Inferior parietal cortex (tissue), 1 donor: ENCODE measurements at regions not wholly inside any gene's neighbourhood (a gene's known extent, or its start where the extent isn't known, plus 50 kb on each side); places are given as distances from the start of the nearest gene placed in this dataset.

Experiments used
- DNase-seq: peaks from one replicate; pipeline ENCODE4 v3.0.0-alpha.2; 2016; ENCODE audit errors: extremely low spot score

GRCh38 chr17:33475594-33475993, 182.5 kb upstream of the ASIC2 start:
- no peak for DNase-seq

GRCh38 chr17:33481652-33482051, 188.6 kb upstream of the ASIC2 start:
- no peak for DNase-seq

DNA sequence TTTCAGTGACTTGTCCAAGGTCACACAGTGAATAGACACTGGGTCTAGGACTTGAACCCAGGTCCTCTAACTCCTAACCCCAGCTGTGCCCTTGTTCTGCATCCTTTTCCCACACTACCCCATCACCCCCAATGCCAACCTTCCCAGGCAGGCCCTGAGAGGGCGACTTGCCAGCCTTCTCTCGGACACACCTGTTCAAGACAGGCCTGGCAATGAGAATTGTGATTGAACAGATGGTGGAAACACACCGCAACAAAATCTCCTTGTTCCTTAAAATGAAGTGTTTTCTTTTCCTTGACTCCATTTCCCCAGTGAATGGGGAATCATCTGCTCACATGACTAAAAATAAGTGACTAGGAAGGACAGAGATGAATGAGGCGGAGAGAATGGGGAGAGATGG, 189.5 kb upstream of the ASIC2 start:
- no peak for DNase-seq

- no peak for DNase-seq
Measured at GRCh38 chr17:33484559-33484958, 191.5 kb upstream of the ASIC2 start.

- DNase-seq, result no peak
Measured at GRCh38 chr17:33486135-33486885, 193.2 kb upstream of the ASIC2 start.

GRCh38 chr17:33487187-33487879, 194.2 kb upstream of the ASIC2 start:
- DNase-seq, result no peak

- no peak for DNase-seq
Measured at GRCh38 chr17:33491871-33492481, 198.9 kb upstream of the ASIC2 start.

DNA sequence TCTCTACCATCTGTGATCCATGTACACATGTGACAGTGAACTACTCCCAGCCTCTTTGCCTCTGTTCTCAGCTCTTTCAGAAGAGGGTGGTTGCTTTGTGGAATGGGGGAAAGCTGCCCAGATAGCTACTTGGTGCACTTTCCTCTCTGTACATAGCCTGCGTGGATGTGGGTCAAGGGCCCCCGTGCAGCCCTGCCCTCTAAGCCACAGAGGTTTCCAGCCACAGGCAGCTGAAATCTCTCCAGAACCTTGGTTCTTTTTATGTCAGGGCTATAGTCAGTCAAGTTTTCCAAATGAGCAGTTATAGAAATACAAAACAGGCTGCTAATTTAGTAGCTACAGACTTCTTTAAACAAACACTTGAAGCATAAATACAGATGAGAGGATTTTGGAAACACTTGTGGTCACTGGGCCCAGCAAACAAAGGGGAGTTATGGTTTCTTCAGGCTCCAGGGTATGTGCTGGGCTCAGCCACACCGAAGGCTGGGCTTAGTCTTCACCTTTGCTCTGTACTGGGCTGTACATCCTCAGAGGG, 199.7 kb upstream of the ASIC2 start:
- DNase-seq, result no peak

- no peak for DNase-seq
Measured at GRCh38 chr17:33493566-33493965, 200.5 kb upstream of the ASIC2 start.

DNA sequence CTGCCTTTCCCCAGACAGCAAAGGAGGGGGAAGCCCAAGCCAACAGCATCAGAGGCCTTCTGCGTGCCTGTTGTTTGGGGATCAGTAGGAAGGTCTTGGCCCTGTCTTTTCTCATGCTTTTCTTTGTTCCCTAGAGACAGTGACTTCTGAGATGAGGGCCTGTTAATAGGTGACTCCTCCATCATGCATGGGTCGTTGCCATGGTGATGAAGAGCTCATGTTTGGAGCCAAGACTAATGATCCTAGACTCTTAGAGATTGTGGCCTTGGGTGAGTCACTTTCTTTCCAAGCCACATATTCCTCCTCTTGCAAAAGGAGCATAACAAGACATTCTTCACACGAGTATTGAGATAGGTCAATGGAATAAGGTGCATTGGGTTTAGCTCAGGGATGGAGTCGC, 201.1 kb upstream of the ASIC2 start:
- DNase-seq, result no peak

- DNase-seq, result no peak
Measured at GRCh38 chr17:33497623-33498022, 204.5 kb upstream of the ASIC2 start.

- DNase-seq, result no peak
Measured at GRCh38 chr17:33498069-33498468, 205.0 kb upstream of the ASIC2 start.

DNA sequence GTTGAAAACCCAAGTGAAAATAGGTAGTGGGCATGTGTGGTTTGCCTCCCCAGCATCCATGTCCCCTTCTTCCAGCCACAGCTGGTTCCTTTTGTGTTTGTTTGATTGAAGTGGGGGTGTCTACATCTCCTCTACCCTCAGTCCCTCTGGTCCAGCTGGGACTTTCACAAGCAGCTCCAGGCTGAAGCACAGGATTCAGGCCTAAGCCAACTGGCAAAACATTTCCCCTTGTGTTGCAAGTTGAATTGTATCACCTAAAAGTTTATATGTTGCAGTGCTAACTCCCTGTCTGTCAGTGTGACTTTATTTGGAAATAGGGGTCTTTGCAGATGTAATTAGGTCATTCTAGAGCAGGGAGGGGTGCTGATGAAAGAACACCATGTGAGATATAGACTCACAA, 205.9 kb upstream of the ASIC2 start:
- DNase-seq, result no peak

GRCh38 chr17:33500151-33500550, 207.1 kb upstream of the ASIC2 start:
- DNase-seq, result no peak

DNA sequence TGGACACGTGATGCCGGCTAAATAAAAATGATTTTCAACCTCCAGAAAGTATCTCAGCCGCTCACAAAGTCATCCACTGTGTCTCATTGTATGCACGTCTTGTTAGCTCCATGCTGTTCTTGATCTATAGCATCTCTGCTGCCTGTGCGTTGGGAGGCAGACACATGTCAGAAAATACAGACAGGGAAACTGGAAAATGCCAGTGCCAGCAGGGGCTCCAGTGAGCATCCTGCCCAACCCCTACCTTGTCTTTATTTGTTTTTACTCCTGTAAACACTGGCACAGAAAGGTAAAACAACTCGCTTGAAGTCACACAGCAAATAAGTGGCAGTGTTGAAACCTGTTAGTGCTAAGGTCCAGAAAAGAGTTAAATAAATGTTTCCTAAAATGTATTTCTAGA, 208.1 kb upstream of the ASIC2 start:
- DNase-seq, result no peak

GRCh38 chr17:33504571-33504970, 211.5 kb upstream of the ASIC2 start:
- no peak for DNase-seq

- no peak for DNase-seq
Measured at GRCh38 chr17:33506889-33507650, 214.0 kb upstream of the ASIC2 start.

DNA sequence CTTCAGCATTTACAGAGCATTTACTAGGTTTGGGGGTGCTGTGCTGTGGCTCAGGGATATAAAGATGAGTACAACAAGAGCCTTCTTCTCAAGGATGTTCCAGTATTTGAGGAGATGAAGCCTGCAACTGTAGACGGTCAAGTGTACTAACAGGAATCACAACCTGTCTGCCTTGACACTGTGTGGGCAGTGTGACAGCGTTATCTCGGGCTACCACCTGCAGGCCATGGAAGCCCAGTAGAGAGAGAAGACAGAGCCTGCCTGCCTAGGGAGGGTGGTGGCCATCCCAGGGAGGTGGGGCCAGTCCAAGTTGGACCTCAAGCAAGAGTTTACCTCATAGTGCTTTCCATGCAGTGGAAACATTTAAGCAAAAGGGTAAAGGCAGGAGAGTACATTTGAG, 215.1 kb upstream of the ASIC2 start:
- no peak for DNase-seq

GRCh38 chr17:33509331-33509730, 216.2 kb upstream of the ASIC2 start:
- no peak for DNase-seq

DNA sequence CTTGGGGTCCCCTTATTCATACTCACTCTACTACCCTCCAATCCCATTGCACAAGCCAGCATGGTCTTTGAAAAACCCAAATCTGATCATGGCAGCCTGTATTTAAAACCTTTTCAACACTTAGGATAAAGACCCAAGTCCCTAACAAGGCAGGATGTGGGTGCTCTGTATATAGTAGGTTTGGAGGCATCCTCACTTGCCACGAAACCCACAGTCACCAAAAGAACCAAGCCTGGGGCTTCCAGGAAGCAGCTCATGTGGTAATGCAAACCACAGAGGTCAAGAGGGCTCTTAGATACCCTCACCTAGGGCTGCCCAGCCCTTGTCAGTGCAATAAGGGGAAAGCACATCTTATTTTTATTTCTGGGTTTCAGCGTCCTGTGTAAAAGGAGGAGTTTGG, 218.6 kb upstream of the ASIC2 start:
- no peak for DNase-seq

DNA sequence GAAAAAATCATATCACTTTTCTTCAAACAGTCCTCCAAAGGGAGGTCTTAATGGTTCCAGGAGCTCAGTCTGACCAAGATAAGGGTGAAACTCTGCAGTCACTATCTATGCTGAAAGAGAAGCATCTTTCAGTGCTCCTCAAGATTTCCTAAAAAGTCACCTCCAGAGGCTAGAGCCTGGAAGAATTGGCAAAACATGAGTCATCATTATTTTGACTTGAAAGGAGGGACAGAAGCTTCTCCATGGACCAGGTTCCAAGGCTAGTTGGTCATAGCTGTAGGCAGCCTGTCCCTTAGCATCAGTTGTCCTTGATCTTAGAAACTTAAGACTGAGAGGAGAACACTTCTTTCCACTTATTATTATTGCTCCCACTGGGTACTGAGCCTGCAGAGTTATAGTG, 219.0 kb upstream of the ASIC2 start:
- DNase-seq, result no peak

GRCh38 chr17:33513769-33514168, 220.7 kb upstream of the ASIC2 start:
- no peak for DNase-seq
